GM12878 (cell line): ENCODE measurements at regions not wholly inside any gene's neighbourhood (a gene's known extent, or its start where the extent isn't known, plus 50 kb on each side); places are given as distances from the start of the nearest gene placed in this dataset.

Experiments used
- ATAC-seq: fragments of 200-7000 bp; cut with Tn5 transposase; 3 replicates; pipeline ENCODE4 v1.9.1; 2020; ENCODE audit warnings: mild to moderate bottlenecking, moderate library complexity
- BruUV-seq: library from RNA; stranded (reverse); fragments of 400-500 nt; replicated peaks from 2 replicates; lab custom pipeline; 2021; lab: Mats Ljungman, UMichigan
- CTCF ChIA-PET: fragments of 300-600 bp; sonication (Branson Sonifier 250); formaldehyde crosslinking; extraction: SDS; loops from one replicate; lab custom pipeline; 2021; ENCODE audit warnings: inconsistent platforms; lab: Yijun Ruan, JAX
- POLR2A ChIA-PET: fragments of 350-600 bp; formaldehyde crosslinking; extraction: SDS; loops from one replicate; lab custom pipeline; 2021; ENCODE audit warnings: inconsistent platforms; lab: Charles Lee
- RAD21 ChIA-PET: fragments of 300-600 bp; sonication (Branson Sonifier 250); formaldehyde crosslinking; loops from one replicate; lab custom pipeline; 2023; ENCODE audit warnings: antibody characterized with exemption; ENCODE audit not compliant: unreplicated experiment; lab: Charles Lee
- SMC1A ChIA-PET: fragments of 300-600 bp; sonication (Branson Sonifier 250); formaldehyde crosslinking; loops from one replicate; lab custom pipeline; 2023; ENCODE audit not compliant: unreplicated experiment, uncharacterized antibody; lab: Charles Lee
- DNase-seq: peaks from one replicate; pipeline ENCODE4 v3.0.0-alpha.2; 2011; ENCODE audit warnings: low read depth, low spot score
- FAIRE-seq: peaks from 3 replicates; lab custom pipeline; 2011; peaks lifted over from hg19 to GRCh38; lab: Jason Lieb, UNC
- H2AFZ ChIP-seq: 2 replicates; pipeline ENCODE4 v1.6.0; 2011; ENCODE audit warnings: low read depth, low read length, control low read depth; ENCODE audit not compliant: control insufficient read depth
- H3K27ac ChIP-seq: 2 replicates; pipeline ENCODE4 v1.5.1; 2011; ENCODE audit warnings: control low read depth; ENCODE audit not compliant: control insufficient read depth, insufficient read depth
- H3K27me3 ChIP-seq, 2 experiments: replicated peaks in 1 of 2; 2 replicates each; pipeline versions ENCODE4 v1.6.0 to v1.6.1; 2011; ENCODE audit warnings: low read length in 1 of 2; ENCODE audit not compliant: control insufficient read depth in 2 of 2, insufficient read depth in 2 of 2
- H3K36me3 ChIP-seq, 2 experiments: 2 replicates each; pipeline ENCODE4 v1.5.1; 2011; ENCODE audit warnings: low read length in 1 of 2; ENCODE audit not compliant: control insufficient read depth in 2 of 2, insufficient read depth in 2 of 2
- H3K4me1 ChIP-seq: 2 replicates; pipeline ENCODE4 v1.6.1; 2011; ENCODE audit warnings: mild to moderate bottlenecking, low read length, moderate library complexity, mixed read lengths; ENCODE audit not compliant: control insufficient read depth, insufficient read depth
- H3K4me2 ChIP-seq: 2 replicates; pipeline ENCODE4 v1.6.0; 2011; ENCODE audit warnings: control low read depth; ENCODE audit not compliant: control insufficient read depth, insufficient read depth
- H3K4me3 ChIP-seq: fragments of 200-600 bp; sonication (generic); 2 replicates; pipeline ENCODE4 v1.5.1; 2016
- H3K79me2 ChIP-seq: 2 replicates; pipeline ENCODE4 v1.6.0; 2011; ENCODE audit warnings: low read length; ENCODE audit not compliant: control insufficient read depth, insufficient read depth
- H3K9ac ChIP-seq: 2 replicates; pipeline ENCODE4 v1.8.0; 2011; ENCODE audit warnings: low read length, control low read depth, mixed read lengths; ENCODE audit not compliant: control insufficient read depth, insufficient read depth
- H3K9me3 ChIP-seq: replicated peaks from 3 replicates; pipeline ENCODE4 v1.5.1; 2011; ENCODE audit warnings: mild to moderate bottlenecking, low read length; ENCODE audit not compliant: control insufficient read depth, insufficient read depth
- H4K20me1 ChIP-seq: 2 replicates; pipeline ENCODE4 v1.6.0; 2011; ENCODE audit not compliant: control insufficient read depth, insufficient read depth
- CHD4 ChIP-seq: fragments of 200-600 bp; sonication (generic); IDR thresholded peaks from 2 replicates; pipeline ENCODE4 v1.6.1; 2016; ENCODE audit warnings: mild to moderate bottlenecking
- DPF2 ChIP-seq: fragments of 450-650 bp; IDR thresholded peaks from 2 replicates; pipeline ENCODE4 v1.6.1; 2017; ENCODE audit warnings: mild to moderate bottlenecking
- ESRRA ChIP-seq: IDR thresholded peaks from 2 replicates; pipeline ENCODE4 v1.6.1; 2012; ENCODE audit warnings: mild to moderate bottlenecking, low read length, improper control_type of control experiment
- ETV6 ChIP-seq, 2 experiments: fragments of 450-650 bp in 1 of 2; IDR thresholded peaks in 1 of 2; conservative IDR thresholded peaks in 1 of 2; 2 replicates each; pipeline ENCODE4 v1.6.1; 2014; ENCODE audit warnings: antibody characterized with exemption in 1 of 2, borderline replicate concordance in 1 of 2, low read depth in 1 of 2, mild to moderate bottlenecking in 1 of 2, moderate library complexity in 1 of 2
- MAX ChIP-seq: IDR thresholded peaks from 2 replicates; pipeline ENCODE4 v1.6.1; 2012; ENCODE audit warnings: low read depth, low read length, improper control_type of control experiment
- MXI1 ChIP-seq: fragments of 150-350 bp; IDR thresholded peaks from 2 replicates; pipeline ENCODE4 v1.6.1; 2011; ENCODE audit warnings: low read depth, mild to moderate bottlenecking, inconsistent platforms, low read length, improper control_type of control experiment
- NR2F1 ChIP-seq: fragments of 450-650 bp; conservative IDR thresholded peaks from 2 replicates; pipeline ENCODE4 v1.6.1; 2017; ENCODE audit warnings: mild to moderate bottlenecking
- NRF1 ChIP-seq: conservative IDR thresholded peaks from 2 replicates; pipeline ENCODE4 v1.6.1; 2011; ENCODE audit warnings: mild to moderate bottlenecking, low read depth, low read length, improper control_type of control experiment
- PAX8 ChIP-seq: fragments of 450-650 bp; IDR thresholded peaks from 2 replicates; pipeline ENCODE4 v1.6.1; 2017; ENCODE audit warnings: mild to moderate bottlenecking, moderate library complexity
- POU2F2 ChIP-seq: IDR thresholded peaks from 3 replicates; pipeline ENCODE4 v1.6.1; 2011; ENCODE audit warnings: low read depth, mild to moderate bottlenecking, low read length, borderline replicate concordance
- SIX5 ChIP-seq: IDR thresholded peaks from 2 replicates; pipeline ENCODE4 v1.6.1; 2011; ENCODE audit warnings: mild to moderate bottlenecking, low read depth, low read length, moderate library complexity; ENCODE audit not compliant: severe bottlenecking
- SUPT20H ChIP-seq: IDR thresholded peaks from 2 replicates; pipeline ENCODE4 v1.6.1; 2011; ENCODE audit warnings: low read depth, mild to moderate bottlenecking, low read length, moderate library complexity, borderline replicate concordance; ENCODE audit not compliant: control insufficient read depth
- USF2 ChIP-seq: IDR thresholded peaks from 2 replicates; pipeline ENCODE4 v1.6.1; 2011; ENCODE audit warnings: low read depth, low read length, improper control_type of control experiment, borderline replicate concordance
- ZNF687 ChIP-seq: fragments of 450-650 bp; IDR thresholded peaks from 2 replicates; pipeline ENCODE4 v1.6.1; 2017; ENCODE audit warnings: mild to moderate bottlenecking, moderate library complexity
- WGBS: methylation state at CpG from one replicate; pipeline ENCODE4 v1.1.6; 2016; ENCODE audit warnings: low lambda C conversion rate; ENCODE audit not compliant: insufficient replicate concordance, insufficient coverage; ENCODE audit errors: missing lambda C conversion rate; 5-methylcytosine and 5-hydroxymethylcytosine counted together
- in situ Hi-C: fragments of 300-500 bp; cut with MboI; formaldehyde crosslinking; loops from 9 replicates; pipeline ENCODE4 v1.14.3; 2018; ENCODE audit warnings: mixed read lengths
- intact Hi-C: fragments of 100-400 bp; cut with micrococcal nuclease; formaldehyde crosslinking; loops from one replicate; pipeline ENCODE4 v1.14.2; 2022; ENCODE audit not compliant: unreplicated experiment

GRCh38 chr10:83926606-83927005 lies 212.7 kb upstream of the GHITM start (continued):
- no peak for TF ChIP-seq USF2
- TF ChIP-seq ESRRA, result no peak

- no peaks in the 10 kb centered on the region for H4K20me1 ChIP-seq
- intact Hi-C loops, result no loop called here
- H3K36me3 ChIP-seq, result no peaks in the 10 kb centered on the region
- SMC1A ChIA-PET, result no interaction called here
- POLR2A ChIA-PET, result no interaction called here
- no peak overlapping the region for H3K4me2 ChIP-seq
- no peak for FAIRE-seq
- no TSS peak for BruUV-seq
- no peaks in the 10 kb centered on the region; a peak in 1 of 4 replicates for H3K27me3 ChIP-seq
- no peaks in the 10 kb centered on the region; the same call in 2 of the 3 replicates for H3K9me3 ChIP-seq
- in situ Hi-C loops, result no loop called here
- no peak overlapping the region for H3K4me3 ChIP-seq
- DNase-seq, result no peak
- H3K4me1 ChIP-seq, result no peaks in the 10 kb centered on the region
- RAD21 ChIA-PET, result no interaction called here
- H3K9ac ChIP-seq, result no peak overlapping the region
- TF ChIP-seq DPF2, result no peak
- no peak for TF ChIP-seq POU2F2
- no peak for TF ChIP-seq SUPT20H
- no peak for TF ChIP-seq PAX8
- TF ChIP-seq ETV6 (conservative IDR thresholded peaks at IDR 0.05 in 1 of 2, IDR thresholded peaks at IDR 0.05 in 1 of 2; ENCODE audit: borderline replicate concordance in 1 of 2, low read depth in 1 of 2), result no peak
- no peak for TF ChIP-seq NR2F1
- no peak for TF ChIP-seq ZNF687
- TF ChIP-seq NRF1, result no peak
- TF ChIP-seq MAX, result no peak
- no peak for TF ChIP-seq SIX5
- no peak for TF ChIP-seq CHD4
- TF ChIP-seq MXI1, result no peak
- H2AFZ ChIP-seq, result no peak overlapping the region
- H3K79me2 ChIP-seq, result no peaks in the 10 kb centered on the region
- no peak for ATAC-seq
- CTCF ChIA-PET, result no interaction called here
- H3K27ac ChIP-seq, result no peak overlapping the region
- WGBS, result 38% methylated on average over 2 of the region's 2 CpGs
Observed at GRCh38 chr10:83927166-83927565, 212.1 kb upstream of the GHITM start.
